ENCODE measurements at regions not wholly inside any gene's neighbourhood (a gene's known extent, or its start where the extent isn't known, plus 50 kb on each side); places are given as distances from the start of the nearest gene placed in this dataset.

DNA sequence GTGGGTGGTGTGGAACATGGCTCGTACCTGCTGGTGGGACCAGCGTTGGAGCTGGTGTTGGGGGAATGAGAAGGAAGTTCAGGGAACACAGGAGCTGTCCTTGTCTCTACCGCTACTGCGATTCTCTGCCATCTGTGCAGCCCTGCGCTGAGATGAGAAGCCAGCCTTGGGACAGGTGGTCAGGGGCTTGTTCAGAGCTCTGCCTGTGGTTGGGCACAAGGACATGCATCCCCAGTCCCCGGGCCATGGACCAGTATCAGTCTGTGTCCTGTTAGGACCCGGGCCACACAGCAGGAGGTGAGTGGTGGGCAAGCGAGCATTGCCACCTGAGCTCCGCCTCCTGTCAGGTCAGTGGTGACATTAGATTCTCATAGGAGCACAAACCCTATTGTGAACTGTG lies 164.4 kb downstream of the TSN start:
- no peaks in the 10 kb centered on the region for H3K27me3 ChIP-seq (replicated peaks in 1 of 4; ENCODE audit: control insufficient read depth in 3 of 4, extremely low read depth in 1 of 4, insufficient read depth in 3 of 4, low read length in 3 of 4)
- H3K4ac ChIP-seq (replicated peaks; ENCODE audit: insufficient read length, low read depth, low read length) = no peak overlapping the region
- H4K5ac ChIP-seq (ENCODE audit: insufficient read length, low read depth, low read length) = no peak overlapping the region
- H2AK5ac ChIP-seq (ENCODE audit: low read depth, low read length) = no peak overlapping the region
- no peaks in the 10 kb centered on the region for H3K79me1 ChIP-seq (ENCODE audit: low read depth, low read length)
- H3K36me3 ChIP-seq (ENCODE audit: control insufficient read depth in 2 of 4, insufficient read depth in 4 of 4, low read length in 3 of 4) = no peaks in the 10 kb centered on the region
- no peak overlapping the region for H2BK20ac ChIP-seq (ENCODE audit: low read length)
- POLR2A ChIA-PET (ENCODE audit: partially characterized antibody) = no interaction called here
- no peak overlapping the region for H3K14ac ChIP-seq (ENCODE audit: insufficient read length)
- H2BK120ac ChIP-seq (replicated peaks; ENCODE audit: low read depth, low read length) = no peak overlapping the region
- DNase-seq (ENCODE audit: low read depth in 1 of 2, low spot score in 2 of 2) (no peak), FAIRE-seq (no peak)
- H4K20me1 ChIP-seq (replicated peaks in 1 of 2; ENCODE audit: control insufficient read depth in 1 of 2, insufficient read depth in 2 of 2, low read length in 2 of 2) = no peaks in the 10 kb centered on the region
- no peak overlapping the region for H3K23ac ChIP-seq (ENCODE audit: insufficient read length)
- H2BK5ac ChIP-seq (ENCODE audit: low read depth, low read length) = no peak overlapping the region
- H3K23me2 ChIP-seq (ENCODE audit: low read depth, low read length) = no peaks in the 10 kb centered on the region
- no peaks in the 10 kb centered on the region for H3K9me3 ChIP-seq (ENCODE audit: insufficient read depth in 2 of 2, low read depth in 1 of 2, low read length in 1 of 2)
- H3K4me1 ChIP-seq (replicated peaks in 1 of 4; ENCODE audit: control insufficient read depth in 3 of 4, insufficient read depth in 4 of 4, low read length in 3 of 4) = no peaks in the 10 kb centered on the region
- no peak overlapping the region for H3K4me2 ChIP-seq (ENCODE audit: insufficient read depth in 1 of 2, low read depth in 2 of 2, low read length in 2 of 2)
- no peaks in the 10 kb centered on the region for H3K79me2 ChIP-seq (ENCODE audit: control insufficient read depth in 1 of 2, insufficient read depth in 2 of 2, low read length in 2 of 2)
- no peak overlapping the region for H3K18ac ChIP-seq (ENCODE audit: extremely low read depth, low read length)
- H3K9ac ChIP-seq (replicated peaks in 1 of 4; ENCODE audit: extremely low read depth in 1 of 4, low read depth in 3 of 4, low read length in 3 of 4) = no peak overlapping the region
- H4K8ac ChIP-seq (ENCODE audit: extremely low read depth, insufficient read depth, low read length) = no peak overlapping the region; the same call in 1 of the 2 replicates
- 90% methylated on average over 9 of the region's 9 CpGs; no CpG with 5 or more reads in 1 of the 2 experiments for WGBS, 2 experiments (ENCODE audit: extremely low coverage in 1 of 2, insufficient coverage in 1 of 2, insufficient read length in 1 of 2, insufficient replicate concordance in 2 of 2, low coverage in 1 of 2, low lambda C conversion rate in 2 of 2, missing lambda C conversion rate in 1 of 2)
- H3K4me3 ChIP-seq (ENCODE audit: extremely low read depth in 1 of 4, insufficient read depth in 2 of 4, low read depth in 3 of 4, low read length in 4 of 4) = no peak overlapping the region
- CTCF ChIA-PET (ENCODE audit: partially characterized antibody) = interaction anchor here (0.6 to 2.0 kb wide), 3 partner anchors 14 to 28 kb away, joined by 3 to 12 read pairs (median 3); no protein-coding TSS in a partner anchor
- H3K56ac ChIP-seq (replicated peaks; ENCODE audit: insufficient read length, low read depth, low read length) = no peak overlapping the region
- TF ChIP-seq, protein P1, sequence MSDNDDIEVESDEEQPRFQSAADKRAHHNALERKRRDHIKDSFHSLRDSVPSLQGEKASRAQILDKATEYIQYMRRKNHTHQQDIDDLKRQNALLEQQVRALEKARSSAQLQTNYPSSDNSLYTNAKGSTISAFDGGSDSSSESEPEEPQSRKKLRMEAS (IDR thresholded peaks at IDR 0.05) = no peak
- TF ChIP-seq JUN (IDR thresholded peaks at IDR 0.05; ENCODE audit: low read depth, low read length) (no peak), GABPA (IDR thresholded peaks at IDR 0.05; ENCODE audit: borderline replicate concordance, insufficient read depth, low read length) (no peak)
- H2AFZ ChIP-seq (ENCODE audit: low read length) = no peak overlapping the region
- H4K91ac ChIP-seq (replicated peaks; ENCODE audit: insufficient read length, low read length) = no peak overlapping the region
- no peak overlapping the region for H3K27ac ChIP-seq (ENCODE audit: low read depth, low read length)
- H2BK12ac ChIP-seq (ENCODE audit: low read depth, low read length) = no peak overlapping the region
- H2BK15ac ChIP-seq (ENCODE audit: low read length) = no peak overlapping the region
